ENCODE measurements at regions not wholly inside any gene's neighbourhood (a gene's known extent, or its start where the extent isn't known, plus 50 kb on each side); places are given as distances from the start of the nearest gene placed in this dataset.

- Histone ChIP-seq H3K4me1 (ENCODE audit: control insufficient read depth, insufficient read depth, low read length, poor library complexity, severe bottlenecking) (no peaks in the 10 kb centered on the region), H3K27me3 (ENCODE audit: control insufficient read depth, insufficient read depth, low read length) (no peaks in the 10 kb centered on the region), H3K36me3 (ENCODE audit: control insufficient read depth, insufficient read depth, low read length) (no peaks in the 10 kb centered on the region), H3K27ac (ENCODE audit: insufficient read depth, low read length, poor library complexity, severe bottlenecking) (no peak overlapping the region), H3K4me3 (ENCODE audit: low read depth, low read length) (no peak overlapping the region), H3K9me3 (ENCODE audit: control insufficient read depth in 2 of 2, low read length in 2 of 2) (no peaks in the 10 kb centered on the region)
- H3K36me3 Mint-ChIP-seq, result no peaks in the 10 kb centered on the region
- ATAC-seq (ENCODE audit: low read depth in 2 of 2) (no peak), DNase-seq (no peak)
- H3K27me3 Mint-ChIP-seq, result no peaks in the 10 kb centered on the region
- peaks cover 0 to 4% (median 0%) of the 10 kb centered on the region in 4 donors for H3K4me1 Mint-ChIP-seq
- H3K4me3 Mint-ChIP-seq, result no peak overlapping the region
- H3K27ac Mint-ChIP-seq, result no peak overlapping the region
- peaks cover 0 to 8% (median 4%) of the 10 kb centered on the region in 7 donors for H3K9me3 Mint-ChIP-seq
Observed at GRCh38 chr7:15764851-15765382, 78.4 kb upstream of the MEOX2 start.

GRCh38 chr7:15764010-15764409 is 77.5 kb upstream of the MEOX2 start:
- no peaks in the 10 kb centered on the region for H3K27me3 ChIP-seq (ENCODE audit: control insufficient read depth, insufficient read depth, low read length)
- no peaks in the 10 kb centered on the region for H3K36me3 ChIP-seq (ENCODE audit: control insufficient read depth, insufficient read depth, low read length)
- H3K36me3 Mint-ChIP-seq, result no peaks in the 10 kb centered on the region
- H3K4me1 ChIP-seq (ENCODE audit: control insufficient read depth, insufficient read depth, low read length, poor library complexity, severe bottlenecking), result no peaks in the 10 kb centered on the region
- ATAC-seq (ENCODE audit: low read depth in 2 of 2) (no peak), DNase-seq (no peak)
- peaks cover 0 to 4% (median 0%) of the 10 kb centered on the region in 4 donors for H3K4me1 Mint-ChIP-seq
- peaks cover 0 to 9% (median 8%) of the 10 kb centered on the region in 7 donors for H3K9me3 Mint-ChIP-seq
- no peak overlapping the region for H3K27ac Mint-ChIP-seq
- H3K27ac ChIP-seq (ENCODE audit: insufficient read depth, low read length, poor library complexity, severe bottlenecking), result no peak overlapping the region
- no peak overlapping the region for H3K4me3 Mint-ChIP-seq
- no peaks in the 10 kb centered on the region for H3K27me3 Mint-ChIP-seq
- no peak overlapping the region for H3K4me3 ChIP-seq (ENCODE audit: low read depth, low read length)
- no peaks in the 10 kb centered on the region for H3K9me3 ChIP-seq (ENCODE audit: control insufficient read depth in 2 of 2, low read length in 2 of 2)

- no peak for ATAC-seq (ENCODE audit: low read depth in 2 of 2)
- Histone ChIP-seq H3K9me3 (ENCODE audit: control insufficient read depth in 2 of 2, low read length in 2 of 2) (no peaks in the 10 kb centered on the region), H3K27me3 (ENCODE audit: control insufficient read depth, insufficient read depth, low read length) (no peaks in the 10 kb centered on the region), H3K4me3 (ENCODE audit: low read depth, low read length) (no peak overlapping the region), H3K27ac (ENCODE audit: insufficient read depth, low read length, poor library complexity, severe bottlenecking) (no peak overlapping the region), H3K36me3 (ENCODE audit: control insufficient read depth, insufficient read depth, low read length) (no peaks in the 10 kb centered on the region), H3K4me1 (ENCODE audit: control insufficient read depth, insufficient read depth, low read length, poor library complexity, severe bottlenecking) (no peaks in the 10 kb centered on the region)
- Mint-ChIP-seq H3K4me3 (no peak overlapping the region), H3K4me1 (peaks cover 0 to 4% (median 0%) of the 10 kb centered on the region in 4 donors), H3K27ac (no peak overlapping the region), H3K27me3 (no peaks in the 10 kb centered on the region), H3K36me3 (no peaks in the 10 kb centered on the region), H3K9me3 (peaks cover 0 to 16% (median 7%) of the 10 kb centered on the region in 7 donors)
- DNase-seq, result no peak
Observed at GRCh38 chr7:15757041-15758000, 70.8 kb upstream of the MEOX2 start.

- Histone ChIP-seq H3K4me3 (ENCODE audit: low read depth, low read length) (no peak overlapping the region), H3K27ac (ENCODE audit: insufficient read depth, low read length, poor library complexity, severe bottlenecking) (no peak overlapping the region), H3K9me3 (ENCODE audit: control insufficient read depth in 2 of 2, low read length in 2 of 2) (no peaks in the 10 kb centered on the region), H3K36me3 (ENCODE audit: control insufficient read depth, insufficient read depth, low read length) (no peaks in the 10 kb centered on the region), H3K4me1 (ENCODE audit: control insufficient read depth, insufficient read depth, low read length, poor library complexity, severe bottlenecking) (no peaks in the 10 kb centered on the region), H3K27me3 (ENCODE audit: control insufficient read depth, insufficient read depth, low read length) (no peaks in the 10 kb centered on the region)
- H3K36me3 Mint-ChIP-seq, result no peaks in the 10 kb centered on the region
- no peak overlapping the region for H3K4me3 Mint-ChIP-seq
- H3K27me3 Mint-ChIP-seq, result no peaks in the 10 kb centered on the region
- H3K9me3 Mint-ChIP-seq, result peaks cover 1 to 16% (median 5%) of the 10 kb centered on the region in 7 donors
- no peak for ATAC-seq (ENCODE audit: low read depth in 2 of 2)
- H3K27ac Mint-ChIP-seq, result no peak overlapping the region
- no peak for DNase-seq
- H3K4me1 Mint-ChIP-seq, result no peaks in the 10 kb centered on the region
Observed at GRCh38 chr7:15755061-15755460, 68.6 kb upstream of the MEOX2 start.

GRCh38 chr7:15753887-15754579 is 67.5 kb upstream of the MEOX2 start:
- Histone ChIP-seq H3K27me3 (ENCODE audit: control insufficient read depth, insufficient read depth, low read length) (no peaks in the 10 kb centered on the region), H3K9me3 (ENCODE audit: control insufficient read depth in 2 of 2, low read length in 2 of 2) (no peaks in the 10 kb centered on the region), H3K27ac (ENCODE audit: insufficient read depth, low read length, poor library complexity, severe bottlenecking) (no peak overlapping the region), H3K4me3 (ENCODE audit: low read depth, low read length) (no peak overlapping the region), H3K4me1 (ENCODE audit: control insufficient read depth, insufficient read depth, low read length, poor library complexity, severe bottlenecking) (no peaks in the 10 kb centered on the region), H3K36me3 (ENCODE audit: control insufficient read depth, insufficient read depth, low read length) (no peaks in the 10 kb centered on the region)
- no peaks in the 10 kb centered on the region for H3K36me3 Mint-ChIP-seq
- no peak for DNase-seq
- H3K27ac Mint-ChIP-seq, result peak overlapping the region in 1 of 3 donors; percentile 38
- no peaks in the 10 kb centered on the region for H3K4me1 Mint-ChIP-seq
- no peak for ATAC-seq (ENCODE audit: low read depth in 2 of 2)
- peaks cover 1 to 11% (median 3%) of the 10 kb centered on the region in 7 donors for H3K9me3 Mint-ChIP-seq
- H3K4me3 Mint-ChIP-seq, result no peak overlapping the region
- H3K27me3 Mint-ChIP-seq, result no peaks in the 10 kb centered on the region

GRCh38 chr7:15752377-15752776 is 65.9 kb upstream of the MEOX2 start:
- no peak overlapping the region for H3K4me3 Mint-ChIP-seq
- no peaks in the 10 kb centered on the region for H3K36me3 Mint-ChIP-seq
- H3K27ac Mint-ChIP-seq, result no peak overlapping the region
- H3K36me3 ChIP-seq (ENCODE audit: control insufficient read depth, insufficient read depth, low read length), result no peaks in the 10 kb centered on the region
- H3K27me3 ChIP-seq (ENCODE audit: control insufficient read depth, insufficient read depth, low read length), result no peaks in the 10 kb centered on the region
- no peak for ATAC-seq (ENCODE audit: low read depth in 2 of 2)
- no peak for DNase-seq
- H3K4me1 Mint-ChIP-seq, result no peaks in the 10 kb centered on the region
- H3K4me3 ChIP-seq (ENCODE audit: low read depth, low read length), result no peak overlapping the region
- no peaks in the 10 kb centered on the region for H3K9me3 ChIP-seq (ENCODE audit: control insufficient read depth in 2 of 2, low read length in 2 of 2)
- H3K9me3 Mint-ChIP-seq, result peaks cover 0 to 15% (median 3%) of the 10 kb centered on the region in 7 donors
- no peak overlapping the region for H3K27ac ChIP-seq (ENCODE audit: insufficient read depth, low read length, poor library complexity, severe bottlenecking)
- no peaks in the 10 kb centered on the region for H3K27me3 Mint-ChIP-seq
- no peaks in the 10 kb centered on the region for H3K4me1 ChIP-seq (ENCODE audit: control insufficient read depth, insufficient read depth, low read length, poor library complexity, severe bottlenecking)

- no peak overlapping the region for H3K4me3 Mint-ChIP-seq
- H3K9me3 Mint-ChIP-seq, result peaks cover 2 to 21% (median 5%) of the 10 kb centered on the region in 7 donors
- no peaks in the 10 kb centered on the region for H3K36me3 Mint-ChIP-seq
Observed at GRCh38 chr7:15751191-15751701, 64.8 kb upstream of the MEOX2 start.

More at GRCh38 chr7:15751191-15751701, 64.8 kb upstream of the MEOX2 start:
- H3K27ac Mint-ChIP-seq, result no peak overlapping the region
- H3K27me3 Mint-ChIP-seq, result no peaks in the 10 kb centered on the region
- Histone ChIP-seq H3K4me3 (ENCODE audit: low read depth, low read length) (no peak overlapping the region), H3K36me3 (ENCODE audit: control insufficient read depth, insufficient read depth, low read length) (no peaks in the 10 kb centered on the region), H3K27me3 (ENCODE audit: control insufficient read depth, insufficient read depth, low read length) (no peaks in the 10 kb centered on the region), H3K27ac (ENCODE audit: insufficient read depth, low read length, poor library complexity, severe bottlenecking) (no peak overlapping the region), H3K4me1 (ENCODE audit: control insufficient read depth, insufficient read depth, low read length, poor library complexity, severe bottlenecking) (no peaks in the 10 kb centered on the region), H3K9me3 (ENCODE audit: control insufficient read depth in 2 of 2, low read length in 2 of 2) (no peaks in the 10 kb centered on the region)
- DNase-seq, result no peak
- ATAC-seq (ENCODE audit: low read depth in 2 of 2), result no peak
- no peaks in the 10 kb centered on the region for H3K4me1 Mint-ChIP-seq
